ENCODE measurements at regions not wholly inside any gene's neighbourhood (a gene's known extent, or its start where the extent isn't known, plus 50 kb on each side); places are given as distances from the start of the nearest gene placed in this dataset.

- RAD21 ChIA-PET (ENCODE audit: low non-redundant PET in 1 of 2, low total read pairs in 2 of 2, uncharacterized antibody in 2 of 2, unreplicated experiment in 2 of 2) = no interaction called here
- no TSS peak for BruUV-seq (replicated peaks)
- intact Hi-C loops (cut with micrococcal nuclease) = no loop called here
These were observed 158.3 kb upstream of the LPP start for GRCh38 chr3:187995667-187996066.

More at GRCh38 chr3:187995667-187996066, 158.3 kb upstream of the LPP start:
- CTCF ChIA-PET = no interaction called here
- Histone ChIP-seq H3K27me3 (ENCODE audit: insufficient read depth, low read length) (no peaks in the 10 kb centered on the region), H3K9me3 (ENCODE audit: control insufficient read depth in 1 of 2, insufficient read depth in 1 of 2, low read depth in 1 of 2, low read length in 2 of 2) (no peaks in the 10 kb centered on the region), H3K9me2 (ENCODE audit: insufficient read depth) (no peaks in the 10 kb centered on the region), H3K4me3 (replicated peaks in 1 of 2; ENCODE audit: low read depth in 1 of 2, low read length in 2 of 2) (no peak overlapping the region), H3K27ac (ENCODE audit: low read depth, low read length) (no peak overlapping the region), H4K20me1 (ENCODE audit: insufficient read depth) (no peaks in the 10 kb centered on the region), H3K36me3 (ENCODE audit: control insufficient read depth in 1 of 2, insufficient read depth in 2 of 2, low read length in 2 of 2) (no peaks in the 10 kb centered on the region), H3K4me1 (ENCODE audit: control insufficient read depth in 1 of 2, insufficient read depth in 2 of 2, low read length in 2 of 2) (no peaks in the 10 kb centered on the region), H3K4me2 (ENCODE audit: low read length) (no peak overlapping the region), H3K79me2 (ENCODE audit: insufficient read depth, low read length) (no peaks in the 10 kb centered on the region), H3K9ac (ENCODE audit: low read length) (no peak overlapping the region), H2AFZ (ENCODE audit: low read depth, low read length, poor library complexity, severe bottlenecking) (peak overlapping the region; percentile 6)
- POLR2A ChIA-PET = no interaction called here
- DNase-seq (ENCODE audit: low read depth, low spot score) = no peak
- ATAC-seq = no peak
- no peak for TF ChIP-seq YY1 (IDR thresholded peaks at IDR 0.05; ENCODE audit: extremely low read depth, insufficient replicate concordance, low read depth, low read length)
- TF ChIP-seq EZH2 (IDR thresholded peaks at IDR 0.05) = no peak
- no peak for TF ChIP-seq ZNF274 (IDR thresholded peaks at IDR 0.05; ENCODE audit: low read depth, low read length)
- TF ChIP-seq EZH2phosphoT487 (IDR thresholded peaks at IDR 0.05; ENCODE audit: borderline replicate concordance) = no peak
- no peak for TF ChIP-seq SP1 (IDR thresholded peaks at IDR 0.05; ENCODE audit: low read depth)
- TF ChIP-seq ELF1 (IDR thresholded peaks at IDR 0.05; ENCODE audit: borderline replicate concordance, low read depth) = no peak
- no peak for TF ChIP-seq FOSL1 (IDR thresholded peaks at IDR 0.05; ENCODE audit: low read depth)
- no peak for TF ChIP-seq ZBTB33 (IDR thresholded peaks at IDR 0.05; ENCODE audit: extremely low read depth, insufficient replicate concordance, low read length)
- no peak for TF ChIP-seq ZFX (IDR thresholded peaks at IDR 0.05)
- TF ChIP-seq POLR2AphosphoS5 (IDR thresholded peaks at IDR 0.05; ENCODE audit: low read depth, low read length) = no peak
- no peak for TF ChIP-seq JUND (IDR thresholded peaks at IDR 0.05)
- TF ChIP-seq POLR2A (IDR thresholded peaks at IDR 0.05; ENCODE audit: borderline replicate concordance, extremely low read depth, insufficient read depth, insufficient read length) = no peak
- TF ChIP-seq EGR1 (IDR thresholded peaks at IDR 0.05; ENCODE audit: low read depth) = no peak
- TF ChIP-seq TCF7L2 (IDR thresholded peaks at IDR 0.05; ENCODE audit: borderline replicate concordance, extremely low read depth, insufficient read depth, insufficient read length) = no peak
- TF ChIP-seq CEBPB (IDR thresholded peaks at IDR 0.05; ENCODE audit: low read depth) = no peak
- TF ChIP-seq MAX (IDR thresholded peaks at IDR 0.05) = no peak
- TF ChIP-seq SRF (IDR thresholded peaks at IDR 0.05; ENCODE audit: low read depth) = no peak
- no peak for TF ChIP-seq RAD21 (IDR thresholded peaks at IDR 0.05; ENCODE audit: low read depth)
- no peak for TF ChIP-seq CBX3 (IDR thresholded peaks at IDR 0.05; ENCODE audit: low read depth)

Measured in HCT116 (cell line).